WTC11 (cell line): ENCODE measurements at regions not wholly inside any gene's neighbourhood (a gene's known extent, or its start where the extent isn't known, plus 50 kb on each side); places are given as distances from the start of the nearest gene placed in this dataset.

Source experiments
- ATAC-seq: fragments of 200-7000 bp; cut with Tn5 transposase; 2 replicates; pipeline ENCODE4 v1.10.0; 2021; ENCODE audit warnings: mild to moderate bottlenecking, moderate library complexity
- CTCF ChIA-PET: fragments of 300-600 bp; sonication (Branson Sonifier 250); formaldehyde crosslinking; loops from one replicate; lab custom pipeline; 2021; ENCODE audit warnings: antibody characterized with exemption; lab: Charles Lee
- POLR2A ChIA-PET: fragments of 350-600 bp; sonication (Branson Sonifier 250); formaldehyde crosslinking; loops from one replicate; lab custom pipeline; 2021; ENCODE audit warnings: antibody characterized with exemption; lab: Charles Lee
- DNase-seq: peaks from one replicate; pipeline ENCODE4 v3.0.0; 2021; ENCODE audit warnings: low spot score
- H3K27ac Mint-ChIP-seq: 2 replicates; pipeline ENCODE4 v1.8.0; 2021; ENCODE audit warnings: mixed read lengths
- H3K27me3 Mint-ChIP-seq: 2 replicates; pipeline ENCODE4 v1.8.0; 2021; ENCODE audit warnings: low read depth, mild to moderate bottlenecking, moderate library complexity, mixed read lengths
- H3K36me3 Mint-ChIP-seq: 2 replicates; pipeline ENCODE4 v1.8.0; 2021; ENCODE audit warnings: mixed read lengths
- H3K4me1 Mint-ChIP-seq: 2 replicates; pipeline ENCODE4 v1.8.0; 2022; ENCODE audit warnings: mixed read lengths
- H3K4me3 Mint-ChIP-seq: 2 replicates; pipeline ENCODE4 v1.8.0; 2021; ENCODE audit warnings: mild to moderate bottlenecking, moderate library complexity, mixed read lengths
- H3K9me3 Mint-ChIP-seq: 2 replicates; pipeline ENCODE4 v1.8.0; 2021; ENCODE audit warnings: mixed read lengths
- ATF1 ChIP-seq: sonication (generic); formaldehyde crosslinking; IDR thresholded peaks from 2 replicates; pipeline ENCODE4 v1.8.1; 2023; ENCODE audit warnings: mild to moderate bottlenecking, moderate library complexity, missing genetic modification reagents
- ATF3 ChIP-seq: sonication (generic); formaldehyde crosslinking; conservative IDR thresholded peaks from 2 replicates; pipeline ENCODE4 v1.8.1; 2022; ENCODE audit warnings: mild to moderate bottlenecking, missing genetic modification reagents
- CBFB ChIP-seq: sonication (generic); formaldehyde crosslinking; IDR thresholded peaks from 2 replicates; pipeline ENCODE4 v1.8.1; 2022; ENCODE audit warnings: mild to moderate bottlenecking, low read depth, missing genetic modification reagents
- ETV6 ChIP-seq: sonication (generic); formaldehyde crosslinking; IDR thresholded peaks from 2 replicates; pipeline ENCODE4 v1.8.1; 2022; ENCODE audit warnings: mild to moderate bottlenecking, missing genetic modification reagents
- GABPB1 ChIP-seq: sonication (generic); formaldehyde crosslinking; IDR thresholded peaks from 2 replicates; pipeline ENCODE4 v1.8.1; 2023; ENCODE audit warnings: mild to moderate bottlenecking, missing genetic modification reagents
- GTF2I ChIP-seq: fragments of 250-450 bp; sonication (Bioruptor Pico); conservative IDR thresholded peaks from 2 replicates; pipeline ENCODE4 v1.4.0; 2021; ENCODE audit warnings: mild to moderate bottlenecking
- MYBL2 ChIP-seq: sonication (generic); formaldehyde crosslinking; IDR thresholded peaks from 2 replicates; pipeline ENCODE4 v1.8.1; 2023; ENCODE audit warnings: mild to moderate bottlenecking, moderate library complexity, missing genetic modification reagents
- NR2C2 ChIP-seq: sonication (generic); formaldehyde crosslinking; IDR thresholded peaks from 2 replicates; pipeline ENCODE4 v1.8.0; 2022; ENCODE audit warnings: mild to moderate bottlenecking, missing genetic modification reagents
- PRRX2 ChIP-seq: fragments of 250-450 bp; sonication (Bioruptor Pico); IDR thresholded peaks from 2 replicates; pipeline ENCODE4 v1.8.0; 2021; ENCODE audit warnings: mild to moderate bottlenecking
- SMAD4 ChIP-seq: sonication (generic); formaldehyde crosslinking; IDR thresholded peaks from 2 replicates; pipeline ENCODE4 v1.8.0; 2022; ENCODE audit warnings: mild to moderate bottlenecking, missing genetic modification reagents
- STAT6 ChIP-seq: sonication (generic); formaldehyde crosslinking; conservative IDR thresholded peaks from 2 replicates; pipeline ENCODE4 v1.8.1; 2023; ENCODE audit warnings: mild to moderate bottlenecking, low read depth, missing genetic modification reagents, moderate library complexity
- ZMAT4 ChIP-seq: fragments of 250-450 bp; sonication (Bioruptor Pico); IDR thresholded peaks from 2 replicates; pipeline ENCODE4 v1.9.0; 2021; ENCODE audit warnings: mild to moderate bottlenecking
- ZNF219 ChIP-seq: sonication (generic); formaldehyde crosslinking; IDR thresholded peaks from 2 replicates; pipeline ENCODE4 v1.8.0; 2023; ENCODE audit warnings: missing genetic modification reagents, mild to moderate bottlenecking, borderline replicate concordance
- ZNF416 ChIP-seq: fragments of 250-450 bp; sonication (Bioruptor Pico); IDR thresholded peaks from 2 replicates; pipeline ENCODE4 v1.9.0; 2021; ENCODE audit warnings: mild to moderate bottlenecking, inconsistent platforms
- ZNF425 ChIP-seq: fragments of 250-450 bp; sonication (Bioruptor Pico); conservative IDR thresholded peaks from 2 replicates; pipeline ENCODE4 v1.9.0; 2021; ENCODE audit warnings: mild to moderate bottlenecking
- ZNF512 ChIP-seq: sonication (generic); formaldehyde crosslinking; IDR thresholded peaks from 2 replicates; pipeline ENCODE4 v1.8.1; 2022; ENCODE audit warnings: missing genetic modification reagents, borderline replicate concordance

- ATAC-seq, result no peak
- POLR2A ChIA-PET, result no interaction called here
- no peak for TF ChIP-seq SMAD4 (CRISPR knock-in tag)
- no peaks in the 10 kb centered on the region for H3K27me3 Mint-ChIP-seq
- CTCF ChIA-PET, result interaction anchor here (0.6 to 1.0 kb wide), 2 partner anchors 12 to 295 kb away, joined by 3 to 4 read pairs; no protein-coding TSS in a partner anchor
- no peak for DNase-seq
- peaks cover 11% of the 10 kb centered on the region; the same call in 1 of the 2 replicates for H3K4me1 Mint-ChIP-seq
- H3K4me3 Mint-ChIP-seq, result no peak overlapping the region
- no peaks in the 10 kb centered on the region for H3K36me3 Mint-ChIP-seq
- H3K27ac Mint-ChIP-seq, result no peak overlapping the region
- peaks cover 3% of the 10 kb centered on the region for H3K9me3 Mint-ChIP-seq
Observed at GRCh38 chrX:38856670-38857265, 55.5 kb downstream of the MID1IP1 start.

- Mint-ChIP-seq H3K27me3 (no peaks in the 10 kb centered on the region), H3K36me3 (no peaks in the 10 kb centered on the region), H3K27ac (no peak overlapping the region), H3K4me3 (no peak overlapping the region), H3K4me1 (peaks cover 11% of the 10 kb centered on the region; the same call in 1 of the 2 replicates), H3K9me3 (no peaks in the 10 kb centered on the region)
- no peak for TF ChIP-seq ZNF219
- TF ChIP-seq ZNF416 (CRISPR knock-in tag), result no peak
- TF ChIP-seq ATF1, result no peak
- no peak for TF ChIP-seq GTF2I (CRISPR knock-in tag)
- no peak for TF ChIP-seq ETV6 (CRISPR knock-in tag)
- no peak for TF ChIP-seq CBFB (CRISPR knock-in tag)
- TF ChIP-seq NR2C2 (CRISPR knock-in tag), result no peak
- TF ChIP-seq STAT6 (CRISPR knock-in tag), result no peak
- TF ChIP-seq ATF3, result no peak
- no peak for TF ChIP-seq ZMAT4 (CRISPR knock-in tag)
- TF ChIP-seq ZNF425 (CRISPR knock-in tag), result no peak
- TF ChIP-seq ZNF512 (CRISPR knock-in tag), result no peak
- no peak for TF ChIP-seq MYBL2 (CRISPR knock-in tag)
- no peak for TF ChIP-seq GABPB1 (CRISPR knock-in tag)
- no peak for TF ChIP-seq PRRX2 (CRISPR knock-in tag)
- ChIA-PET CTCF (interaction anchor here (1.3 kb wide), 1 partner anchor 294 kb away, joined by 3 read pairs; no protein-coding TSS in a partner anchor), POLR2A (no interaction called here)
- DNase-seq, result no peak
- ATAC-seq, result no peak
Observed at GRCh38 chrX:38857736-38858523, 56.7 kb downstream of the MID1IP1 start.
